Trophoblast cell (in vitro differentiated cells and primary cell): ENCODE measurements at regions not wholly inside any gene's neighbourhood (a gene's known extent, or its start where the extent isn't known, plus 50 kb on each side); places are given as distances from the start of the nearest gene placed in this dataset.

ENCODE experiments used
- DNase-seq, 2 donors: peaks; one replicate each; pipeline ENCODE4 v3.0.0-alpha.2; 2016
- H2AFZ ChIP-seq: 2 replicates; pipeline ENCODE4 v1.6.1; 2013; ENCODE audit warnings: low read length, moderate library complexity, mild to moderate bottlenecking; ENCODE audit not compliant: insufficient read depth, poor library complexity
- H2AK5ac ChIP-seq: 2 replicates; pipeline ENCODE4 v1.6.1; 2013; ENCODE audit warnings: mild to moderate bottlenecking, low read length
- H2BK120ac ChIP-seq: 2 replicates; pipeline ENCODE4 v1.6.1; 2013; ENCODE audit warnings: low read length, mild to moderate bottlenecking, moderate library complexity; ENCODE audit not compliant: insufficient read depth, poor library complexity
- H2BK12ac ChIP-seq: 2 replicates; pipeline ENCODE4 v1.6.1; 2013; ENCODE audit warnings: mild to moderate bottlenecking, low read length, moderate library complexity
- H2BK5ac ChIP-seq: 2 replicates; pipeline ENCODE4 v1.6.1; 2013; ENCODE audit warnings: low read length, low read depth, moderate library complexity, mild to moderate bottlenecking; ENCODE audit not compliant: poor library complexity
- H3K14ac ChIP-seq: 2 replicates; pipeline ENCODE4 v1.6.1; 2013; ENCODE audit warnings: mild to moderate bottlenecking, low read length
- H3K18ac ChIP-seq: 2 replicates; pipeline ENCODE4 v1.6.1; 2013; ENCODE audit warnings: mild to moderate bottlenecking, low read length
- H3K23ac ChIP-seq: 2 replicates; pipeline ENCODE4 v1.6.1; 2013; ENCODE audit warnings: low read length
- H3K27ac ChIP-seq: 2 replicates; pipeline ENCODE4 v1.5.1; 2013; ENCODE audit warnings: low read depth, mild to moderate bottlenecking, inconsistent platforms, low read length, moderate library complexity
- H3K27me3 ChIP-seq: 2 replicates; pipeline ENCODE4 v1.6.1; 2013; ENCODE audit warnings: inconsistent platforms, mild to moderate bottlenecking, low read length, moderate library complexity; ENCODE audit not compliant: insufficient read depth
- H3K36me3 ChIP-seq, 2 experiments: 1 replicate in 1 of 2; 2 replicates in 1 of 2; pipeline ENCODE4 v1.6.1; 2013; ENCODE audit warnings: low read length in 2 of 2, mild to moderate bottlenecking in 2 of 2, moderate library complexity in 1 of 2; ENCODE audit not compliant: insufficient read depth in 2 of 2, control insufficient read depth in 1 of 2
- H3K4ac ChIP-seq: 2 replicates; pipeline ENCODE4 v1.6.1; 2013; ENCODE audit warnings: low read depth, mild to moderate bottlenecking, low read length, moderate library complexity
- H3K4me1 ChIP-seq, 2 experiments: 1 replicate in 1 of 2; 2 replicates in 1 of 2; pipeline ENCODE4 v1.6.1; 2013; ENCODE audit warnings: low read length in 2 of 2, mild to moderate bottlenecking in 2 of 2, moderate library complexity in 1 of 2; ENCODE audit not compliant: insufficient read depth in 2 of 2, control insufficient read depth in 1 of 2
- H3K4me2 ChIP-seq: 2 replicates; pipeline ENCODE4 v1.6.1; 2013; ENCODE audit warnings: inconsistent platforms, mild to moderate bottlenecking, low read length, moderate library complexity
- H3K4me3 ChIP-seq: 2 replicates; pipeline ENCODE4 v1.5.1; 2013; ENCODE audit warnings: mild to moderate bottlenecking, low read depth, low read length, inconsistent platforms
- H3K79me1 ChIP-seq: one replicate; pipeline ENCODE4 v1.6.1; 2013; ENCODE audit warnings: low read length
- H3K79me2 ChIP-seq: 2 replicates; pipeline ENCODE4 v1.6.1; 2013; ENCODE audit warnings: low read length, mild to moderate bottlenecking; ENCODE audit not compliant: control insufficient read depth, insufficient read depth, poor library complexity
- H3K9ac ChIP-seq: 2 replicates; pipeline ENCODE4 v1.6.1; 2013; ENCODE audit warnings: mild to moderate bottlenecking, low read length
- H3K9me3 ChIP-seq: 2 replicates; pipeline ENCODE4 v1.6.1; 2013; ENCODE audit warnings: low read depth, mild to moderate bottlenecking, control low read depth, inconsistent platforms, low read length; ENCODE audit not compliant: insufficient read depth
- H4K12ac ChIP-seq: 2 replicates; pipeline ENCODE4 v1.6.1; 2013; ENCODE audit warnings: low read depth, mild to moderate bottlenecking, low read length, moderate library complexity
- H4K8ac ChIP-seq: 2 replicates; pipeline ENCODE4 v1.6.1; 2013; ENCODE audit warnings: low read depth, mild to moderate bottlenecking, low read length, moderate library complexity
- H4K91ac ChIP-seq: one replicate; pipeline ENCODE4 v1.6.1; 2013; ENCODE audit warnings: low read depth, mild to moderate bottlenecking, low read length, moderate library complexity
- WGBS: extraction: QIAGEN DNeasy Blood & Tissue Kit; methylation state at CpG from one replicate; pipeline ENCODE4 v1.1.7; 2013; ENCODE audit warnings: missing lambda C conversion rate; ENCODE audit not compliant: insufficient read length, insufficient coverage; ENCODE audit errors: extremely low coverage; 5-methylcytosine and 5-hydroxymethylcytosine counted together

DNA sequence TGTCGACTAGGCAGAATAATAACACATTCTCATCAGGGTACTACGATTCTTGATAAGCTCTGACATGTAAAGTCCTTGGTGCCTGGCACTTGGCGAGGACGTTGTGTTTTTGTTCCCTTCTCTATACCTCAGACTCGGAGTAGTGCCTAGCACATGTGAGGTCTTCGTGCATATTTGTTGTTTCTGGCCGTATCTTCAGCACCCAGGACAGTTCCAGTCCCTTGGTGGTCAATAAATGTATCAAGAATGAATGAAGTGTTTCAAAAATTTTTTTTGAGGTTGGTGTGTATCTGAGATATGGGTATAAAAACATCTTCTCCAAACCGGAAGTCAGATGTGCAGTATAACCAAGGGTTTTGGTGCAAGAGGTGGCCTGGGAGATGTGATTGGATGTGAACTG, 198.2 kb downstream of the AACS start:
- H3K14ac ChIP-seq, result no peak overlapping the region
- H2BK120ac ChIP-seq, result no peak overlapping the region
- H3K9ac ChIP-seq, result no peak overlapping the region
- H3K27ac ChIP-seq, result no peak overlapping the region
- H3K4ac ChIP-seq, result no peak overlapping the region
- no CpG with 5 or more reads among the region's 8 CpGs for WGBS
- H2AFZ ChIP-seq, result no peak overlapping the region
- no peak overlapping the region for H3K18ac ChIP-seq
- no peak overlapping the region for H2BK12ac ChIP-seq
- no peaks in the 10 kb centered on the region for H3K79me1 ChIP-seq
- no peak overlapping the region for H3K23ac ChIP-seq
- no peak overlapping the region for H3K4me2 ChIP-seq
- no peaks in the 10 kb centered on the region for H3K4me1 ChIP-seq
- no peaks in the 10 kb centered on the region for H3K36me3 ChIP-seq
- H2BK5ac ChIP-seq, result no peak overlapping the region
- H3K27me3 ChIP-seq, result no peaks in the 10 kb centered on the region
- H4K12ac ChIP-seq, result no peak overlapping the region
- H3K4me3 ChIP-seq, result no peak overlapping the region
- no peaks in the 10 kb centered on the region for H3K79me2 ChIP-seq
- no peak overlapping the region for H4K91ac ChIP-seq
- DNase-seq, result no peak
- H3K9me3 ChIP-seq, result peaks cover 1% of the 10 kb centered on the region
- no peak overlapping the region for H2AK5ac ChIP-seq
- no peak overlapping the region for H4K8ac ChIP-seq

DNA sequence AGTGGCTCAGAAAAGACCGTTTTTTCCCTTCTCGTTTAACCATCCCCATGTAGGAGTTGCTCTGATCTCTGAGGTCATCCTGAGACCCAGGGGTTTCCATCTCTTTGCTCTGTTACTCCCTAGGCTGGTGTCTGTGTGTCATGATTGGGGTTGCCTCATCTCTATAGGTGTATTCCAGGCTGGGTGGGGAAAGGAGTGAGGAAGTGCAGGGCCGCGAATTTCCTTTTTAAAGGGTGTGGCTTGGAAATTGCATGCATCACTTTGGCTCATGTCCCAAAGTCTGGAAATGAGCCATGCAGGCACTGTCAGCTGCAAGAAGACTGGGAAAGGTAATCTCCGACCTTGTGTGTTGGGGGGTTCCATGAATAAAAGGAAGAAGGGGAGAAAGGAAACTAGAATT, 201.9 kb downstream of the AACS start:
- no peaks in the 10 kb centered on the region for H3K79me2 ChIP-seq
- no peaks in the 10 kb centered on the region for H3K4me1 ChIP-seq
- no peak overlapping the region for H2AFZ ChIP-seq
- no peak overlapping the region for H3K23ac ChIP-seq
- H4K91ac ChIP-seq, result no peak overlapping the region
- no peaks in the 10 kb centered on the region for H3K36me3 ChIP-seq
- no peak overlapping the region for H3K4ac ChIP-seq
- no peak overlapping the region for H4K12ac ChIP-seq
- no peak overlapping the region for H3K4me2 ChIP-seq
- no peak overlapping the region for H2BK120ac ChIP-seq
- no peaks in the 10 kb centered on the region for H3K79me1 ChIP-seq
- H3K9me3 ChIP-seq, result peaks cover 1% of the 10 kb centered on the region
- no peak overlapping the region for H3K9ac ChIP-seq
- H3K27me3 ChIP-seq, result no peaks in the 10 kb centered on the region
- no CpG with 5 or more reads among the region's 5 CpGs for WGBS
- no peak overlapping the region for H3K27ac ChIP-seq
- H3K18ac ChIP-seq, result no peak overlapping the region
- no peak overlapping the region for H2AK5ac ChIP-seq
- H2BK12ac ChIP-seq, result no peak overlapping the region
- no peak overlapping the region for H2BK5ac ChIP-seq
- DNase-seq, result no peak
- no peak overlapping the region for H3K4me3 ChIP-seq
- H4K8ac ChIP-seq, result no peak overlapping the region
- no peak overlapping the region for H3K14ac ChIP-seq

DNA sequence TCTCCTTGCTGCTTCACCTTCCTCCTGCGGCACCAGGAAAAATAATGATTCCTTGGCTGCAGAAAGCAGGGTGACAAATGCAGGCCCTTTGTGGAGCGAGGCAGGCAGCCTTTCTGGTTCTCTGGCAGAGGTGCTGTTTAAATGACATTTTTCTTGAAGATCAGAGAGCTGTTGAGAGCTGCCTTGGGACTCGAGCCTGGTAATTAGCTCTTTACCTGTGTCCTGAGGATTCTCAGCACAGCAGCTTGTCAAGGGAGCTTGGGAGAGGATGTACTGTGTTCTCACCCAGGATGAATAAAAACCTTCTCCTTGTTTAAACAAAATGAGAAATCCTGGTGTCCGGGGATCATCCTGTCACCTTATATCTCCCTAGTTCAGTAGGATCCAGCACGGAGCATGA, 204.0 kb downstream of the AACS start:
- DNase-seq, result no peak
- H3K27me3 ChIP-seq, result no peaks in the 10 kb centered on the region
- WGBS, result no CpG with 5 or more reads among the region's 5 CpGs
- no peak overlapping the region for H3K4me3 ChIP-seq
- H3K4ac ChIP-seq, result no peak overlapping the region
- H3K9me3 ChIP-seq, result no peaks in the 10 kb centered on the region
- no peak overlapping the region for H2BK5ac ChIP-seq
- no peak overlapping the region for H2BK12ac ChIP-seq
- H3K4me2 ChIP-seq, result no peak overlapping the region
- no peak overlapping the region for H3K14ac ChIP-seq
- no peaks in the 10 kb centered on the region for H3K79me2 ChIP-seq
- no peak overlapping the region for H3K18ac ChIP-seq
- H4K12ac ChIP-seq, result no peak overlapping the region
- no peak overlapping the region for H3K9ac ChIP-seq
- no peaks in the 10 kb centered on the region for H3K36me3 ChIP-seq
- no peak overlapping the region for H2AFZ ChIP-seq
- H3K79me1 ChIP-seq, result no peaks in the 10 kb centered on the region
- no peak overlapping the region for H2BK120ac ChIP-seq
- no peak overlapping the region for H2AK5ac ChIP-seq
- no peak overlapping the region for H4K91ac ChIP-seq
- no peak overlapping the region for H4K8ac ChIP-seq
- no peaks in the 10 kb centered on the region for H3K4me1 ChIP-seq
- H3K23ac ChIP-seq, result no peak overlapping the region
- no peak overlapping the region for H3K27ac ChIP-seq

GRCh38 chr12:125271892-125272291, 206.7 kb downstream of the AACS start:
- no CpG with 5 or more reads among the region's 4 CpGs for WGBS
- H3K23ac ChIP-seq, result no peak overlapping the region
- H3K79me2 ChIP-seq, result no peaks in the 10 kb centered on the region
- no peaks in the 10 kb centered on the region for H3K36me3 ChIP-seq
- no peak overlapping the region for H4K12ac ChIP-seq
- no peak overlapping the region for H3K4ac ChIP-seq
- no peak overlapping the region for H3K14ac ChIP-seq
- H3K9me3 ChIP-seq, result no peaks in the 10 kb centered on the region
- no peak overlapping the region for H4K8ac ChIP-seq
- H2BK120ac ChIP-seq, result no peak overlapping the region
- no peak overlapping the region for H3K27ac ChIP-seq
- H2AK5ac ChIP-seq, result no peak overlapping the region
- no peaks in the 10 kb centered on the region for H3K27me3 ChIP-seq
- H3K4me1 ChIP-seq, result no peaks in the 10 kb centered on the region
- DNase-seq, result no peak
- no peak overlapping the region for H2BK5ac ChIP-seq
- H3K4me2 ChIP-seq, result no peak overlapping the region
- H4K91ac ChIP-seq, result no peak overlapping the region
- no peak overlapping the region for H2BK12ac ChIP-seq
- H3K4me3 ChIP-seq, result no peak overlapping the region
- no peak overlapping the region for H2AFZ ChIP-seq
- no peaks in the 10 kb centered on the region for H3K79me1 ChIP-seq
- no peak overlapping the region for H3K18ac ChIP-seq
- no peak overlapping the region for H3K9ac ChIP-seq
